GM12878 (cell line): ENCODE measurements at regions not wholly inside any gene's neighbourhood (a gene's known extent, or its start where the extent isn't known, plus 50 kb on each side); places are given as distances from the start of the nearest gene placed in this dataset.
"Not testable (repeated sequence)": the region's sequence is repeated elsewhere in the genome, so short reads cannot be mapped to it uniquely, and the experiment has no call there.

ENCODE experiments used
- BHLHE40 ChIP-seq, 2 experiments: fragments of 450-650 bp in 1 of 2; IDR thresholded peaks; 2 replicates each; pipeline ENCODE4 v1.6.1; 2011 to 2017; ENCODE audit warnings: low read depth in 2 of 2, borderline replicate concordance in 1 of 2, improper control_type of control experiment in 1 of 2, low read length in 1 of 2, mild to moderate bottlenecking in 1 of 2
- EZH2 ChIP-seq: IDR thresholded peaks from 2 replicates; pipeline ENCODE4 v1.6.1; 2012; ENCODE audit warnings: low read depth, mild to moderate bottlenecking, control low read depth, inconsistent platforms, low read length, borderline replicate concordance; ENCODE audit not compliant: control insufficient read depth
- JUNB ChIP-seq: IDR thresholded peaks from 2 replicates; pipeline ENCODE4 v1.6.1; 2016; ENCODE audit warnings: antibody characterized with exemption, mild to moderate bottlenecking
- PBX3 ChIP-seq: IDR thresholded peaks from 2 replicates; pipeline ENCODE4 v1.6.1; 2011; ENCODE audit warnings: mild to moderate bottlenecking, low read depth, low read length, moderate library complexity; ENCODE audit not compliant: insufficient replicate concordance
- RAD21 ChIP-seq: IDR thresholded peaks from 2 replicates; pipeline ENCODE4 v1.6.1; 2011; ENCODE audit warnings: mild to moderate bottlenecking, low read depth, low read length, moderate library complexity; ENCODE audit not compliant: insufficient read depth
- RAD51 ChIP-seq: fragments of 450-650 bp; IDR thresholded peaks from 2 replicates; pipeline ENCODE4 v1.6.1; 2016; ENCODE audit warnings: moderate library complexity, mild to moderate bottlenecking, inconsistent platforms
- TAF1 ChIP-seq: IDR thresholded peaks from 2 replicates; pipeline ENCODE4 v1.6.1; 2011; ENCODE audit warnings: mild to moderate bottlenecking, low read depth, low read length, borderline replicate concordance
- TCF7 ChIP-seq: IDR thresholded peaks from 2 replicates; pipeline ENCODE4 v1.6.1; 2014; ENCODE audit warnings: antibody characterized with exemption, borderline replicate concordance
- ZBED1 ChIP-seq: IDR thresholded peaks from 2 replicates; pipeline ENCODE4 v1.6.1; 2016; ENCODE audit warnings: borderline replicate concordance
- ZNF207 ChIP-seq: fragments of 450-650 bp; IDR thresholded peaks from 2 replicates; pipeline ENCODE4 v1.6.1; 2014; ENCODE audit warnings: antibody characterized with exemption, mild to moderate bottlenecking, borderline replicate concordance
- ZNF274 ChIP-seq: IDR thresholded peaks from one replicate; pipeline ENCODE4 v1.8.0; 2011; ENCODE audit not compliant: insufficient read length, insufficient read depth
- TF ChIP-seq, protein P1 (sequence below), 3 experiments: IDR thresholded peaks in 2 of 3; conservative IDR thresholded peaks in 1 of 3; 2 replicates each; pipeline ENCODE4 v1.5.1; 2011; ENCODE audit warnings: low read depth in 3 of 3, low read length in 3 of 3, mild to moderate bottlenecking in 3 of 3, control low read depth in 2 of 3, moderate library complexity in 2 of 3, inconsistent platforms in 1 of 3, mixed read lengths in 1 of 3; ENCODE audit not compliant: control insufficient read depth in 2 of 3, insufficient read depth in 1 of 3; ENCODE audit errors: extremely low read depth in 1 of 3
- TF ChIP-seq, protein P2 (sequence below): IDR thresholded peaks from 2 replicates; pipeline ENCODE4 v1.6.1; 2012; ENCODE audit warnings: mild to moderate bottlenecking, low read depth, low read length

- TF ChIP-seq, protein P1, sequence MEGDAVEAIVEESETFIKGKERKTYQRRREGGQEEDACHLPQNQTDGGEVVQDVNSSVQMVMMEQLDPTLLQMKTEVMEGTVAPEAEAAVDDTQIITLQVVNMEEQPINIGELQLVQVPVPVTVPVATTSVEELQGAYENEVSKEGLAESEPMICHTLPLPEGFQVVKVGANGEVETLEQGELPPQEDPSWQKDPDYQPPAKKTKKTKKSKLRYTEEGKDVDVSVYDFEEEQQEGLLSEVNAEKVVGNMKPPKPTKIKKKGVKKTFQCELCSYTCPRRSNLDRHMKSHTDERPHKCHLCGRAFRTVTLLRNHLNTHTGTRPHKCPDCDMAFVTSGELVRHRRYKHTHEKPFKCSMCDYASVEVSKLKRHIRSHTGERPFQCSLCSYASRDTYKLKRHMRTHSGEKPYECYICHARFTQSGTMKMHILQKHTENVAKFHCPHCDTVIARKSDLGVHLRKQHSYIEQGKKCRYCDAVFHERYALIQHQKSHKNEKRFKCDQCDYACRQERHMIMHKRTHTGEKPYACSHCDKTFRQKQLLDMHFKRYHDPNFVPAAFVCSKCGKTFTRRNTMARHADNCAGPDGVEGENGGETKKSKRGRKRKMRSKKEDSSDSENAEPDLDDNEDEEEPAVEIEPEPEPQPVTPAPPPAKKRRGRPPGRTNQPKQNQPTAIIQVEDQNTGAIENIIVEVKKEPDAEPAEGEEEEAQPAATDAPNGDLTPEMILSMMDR (IDR thresholded peaks at IDR 0.05 in 2 of 3, conservative IDR thresholded peaks at IDR 0.05 in 1 of 3; ENCODE audit: control insufficient read depth in 2 of 3, extremely low read depth in 1 of 3, insufficient read depth in 1 of 3, low read depth in 3 of 3, low read length in 3 of 3) = not testable (repeated sequence)
- TF ChIP-seq, protein P2, sequence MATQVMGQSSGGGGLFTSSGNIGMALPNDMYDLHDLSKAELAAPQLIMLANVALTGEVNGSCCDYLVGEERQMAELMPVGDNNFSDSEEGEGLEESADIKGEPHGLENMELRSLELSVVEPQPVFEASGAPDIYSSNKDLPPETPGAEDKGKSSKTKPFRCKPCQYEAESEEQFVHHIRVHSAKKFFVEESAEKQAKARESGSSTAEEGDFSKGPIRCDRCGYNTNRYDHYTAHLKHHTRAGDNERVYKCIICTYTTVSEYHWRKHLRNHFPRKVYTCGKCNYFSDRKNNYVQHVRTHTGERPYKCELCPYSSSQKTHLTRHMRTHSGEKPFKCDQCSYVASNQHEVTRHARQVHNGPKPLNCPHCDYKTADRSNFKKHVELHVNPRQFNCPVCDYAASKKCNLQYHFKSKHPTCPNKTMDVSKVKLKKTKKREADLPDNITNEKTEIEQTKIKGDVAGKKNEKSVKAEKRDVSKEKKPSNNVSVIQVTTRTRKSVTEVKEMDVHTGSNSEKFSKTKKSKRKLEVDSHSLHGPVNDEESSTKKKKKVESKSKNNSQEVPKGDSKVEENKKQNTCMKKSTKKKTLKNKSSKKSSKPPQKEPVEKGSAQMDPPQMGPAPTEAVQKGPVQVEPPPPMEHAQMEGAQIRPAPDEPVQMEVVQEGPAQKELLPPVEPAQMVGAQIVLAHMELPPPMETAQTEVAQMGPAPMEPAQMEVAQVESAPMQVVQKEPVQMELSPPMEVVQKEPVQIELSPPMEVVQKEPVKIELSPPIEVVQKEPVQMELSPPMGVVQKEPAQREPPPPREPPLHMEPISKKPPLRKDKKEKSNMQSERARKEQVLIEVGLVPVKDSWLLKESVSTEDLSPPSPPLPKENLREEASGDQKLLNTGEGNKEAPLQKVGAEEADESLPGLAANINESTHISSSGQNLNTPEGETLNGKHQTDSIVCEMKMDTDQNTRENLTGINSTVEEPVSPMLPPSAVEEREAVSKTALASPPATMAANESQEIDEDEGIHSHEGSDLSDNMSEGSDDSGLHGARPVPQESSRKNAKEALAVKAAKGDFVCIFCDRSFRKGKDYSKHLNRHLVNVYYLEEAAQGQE = not testable (repeated sequence)
- not testable (repeated sequence) for TF ChIP-seq ZNF274; TCF7; RAD51; PBX3; RAD21; ZNF207; BHLHE40 (IDR thresholded peaks at IDR 0.05; ENCODE audit: borderline replicate concordance in 1 of 2, low read depth in 2 of 2, low read length in 1 of 2); ZBED1; JUNB; EZH2; TAF1
These were observed 51.2 kb upstream of the TNK2 start for GRCh38 chr3:195959367-195960157.
